Vagina (tissue), 2 donors: ENCODE measurements at regions not wholly inside any gene's neighbourhood (a gene's known extent, or its start where the extent isn't known, plus 50 kb on each side); places are given as distances from the start of the nearest gene placed in this dataset.

Experiments used
- DNase-seq, 2 donors: peaks; one replicate each; pipeline ENCODE4 v3.0.0-alpha.2; 2017; ENCODE audit errors: extremely low spot score in 2 of 2
- H3K27ac ChIP-seq: fragments of 200-600 bp; sonication (generic); one replicate; pipeline ENCODE4 v1.5.1; 2019
- H3K27me3 ChIP-seq: fragments of 200-600 bp; sonication (generic); one replicate; pipeline ENCODE4 v1.5.1; 2019
- H3K36me3 ChIP-seq, 2 donors: fragments of 200-600 bp; sonication (generic); one replicate each; pipeline ENCODE4 v1.5.1; 2017 to 2019
- H3K4me1 ChIP-seq: fragments of 200-600 bp; sonication (generic); one replicate; pipeline ENCODE4 v1.5.1; 2019
- H3K4me3 ChIP-seq, 2 donors: fragments of 200-600 bp; sonication (generic); 1 replicate in 1 of 2; 2 replicates in 1 of 2; pipeline ENCODE4 v1.5.1; 2016 to 2019
- H3K9me3 ChIP-seq: fragments of 200-600 bp; sonication (generic); one replicate; pipeline ENCODE4 v1.5.1; 2019
- CTCF ChIP-seq, 3 experiments: fragments of 450-650 bp in 2 of 3; fragments of 200-600 bp in 1 of 3; sonication (generic) in 1 of 3; IDR thresholded peaks; one replicate each; pipeline ENCODE4 v1.5.1; 2017 to 2019; ENCODE audit warnings: antibody characterized with exemption in 3 of 3, mild to moderate bottlenecking in 2 of 3, moderate library complexity in 2 of 3
- POLR2A ChIP-seq, 2 donors: fragments of 450-650 bp; IDR thresholded peaks; one replicate each; pipeline ENCODE4 v1.6.1; 2017; ENCODE audit warnings: antibody characterized with exemption in 2 of 2, mild to moderate bottlenecking in 2 of 2, moderate library complexity in 2 of 2
- POLR2AphosphoS5 ChIP-seq, 2 donors: sonication (generic); formaldehyde crosslinking; IDR thresholded peaks; one replicate each; pipeline ENCODE4 v1.9.0; 2017; ENCODE audit warnings: antibody characterized with exemption in 2 of 2, mild to moderate bottlenecking in 2 of 2, low read depth in 1 of 2; ENCODE audit not compliant: insufficient read depth in 1 of 2
- intact Hi-C: fragments of 100-400 bp; cut with DNase I; formaldehyde crosslinking; loops from one replicate; pipeline ENCODE4 v1.15.1; 2023

GRCh38 chr2:217074576-217075255 is 214.9 kb upstream of the TNP1 start:
- Histone ChIP-seq H3K9me3 (no peaks in the 10 kb centered on the region), H3K4me1 (peaks cover 8% of the 10 kb centered on the region), H3K27me3 (no peaks in the 10 kb centered on the region), H3K4me3 (no peak overlapping the region), H3K27ac (peak overlapping the region; percentile 21), H3K36me3 (no peaks in the 10 kb centered on the region)
- intact Hi-C loops, result no loop called here
- DNase-seq, result no peak
- TF ChIP-seq POLR2AphosphoS5 (IDR thresholded peaks at IDR 0.05; ENCODE audit: insufficient read depth in 1 of 2, low read depth in 1 of 2) (no peak), CTCF (IDR thresholded peaks at IDR 0.05) (no peak), POLR2A (IDR thresholded peaks at IDR 0.05) (no peak)

GRCh38 chr2:217071416-217071815 is 211.6 kb upstream of the TNP1 start:
- H3K27ac ChIP-seq, result no peak overlapping the region
- H3K36me3 ChIP-seq, result no peaks in the 10 kb centered on the region
- H3K27me3 ChIP-seq, result no peaks in the 10 kb centered on the region
- H3K9me3 ChIP-seq, result no peaks in the 10 kb centered on the region
- H3K4me3 ChIP-seq, result no peak overlapping the region
- intact Hi-C loops, result no loop called here
- peaks cover 8% of the 10 kb centered on the region for H3K4me1 ChIP-seq
- DNase-seq, result no peak
- TF ChIP-seq POLR2AphosphoS5 (IDR thresholded peaks at IDR 0.05; ENCODE audit: insufficient read depth in 1 of 2, low read depth in 1 of 2), result no peak
- TF ChIP-seq POLR2A (IDR thresholded peaks at IDR 0.05), result no peak
- no peak for TF ChIP-seq CTCF (IDR thresholded peaks at IDR 0.05)

- Histone ChIP-seq H3K27ac (no peak overlapping the region), H3K36me3 (no peaks in the 10 kb centered on the region), H3K4me1 (peaks cover 8% of the 10 kb centered on the region), H3K27me3 (no peaks in the 10 kb centered on the region), H3K9me3 (no peaks in the 10 kb centered on the region), H3K4me3 (no peak overlapping the region)
- intact Hi-C loops, result no loop called here
- DNase-seq, result no peak
- no peak for TF ChIP-seq POLR2AphosphoS5 (IDR thresholded peaks at IDR 0.05; ENCODE audit: insufficient read depth in 1 of 2, low read depth in 1 of 2)
- no peak for TF ChIP-seq POLR2A (IDR thresholded peaks at IDR 0.05)
- TF ChIP-seq CTCF (IDR thresholded peaks at IDR 0.05), result no peak
Measured at GRCh38 chr2:217070611-217071010, 210.7 kb upstream of the TNP1 start.

GRCh38 chr2:217070043-217070430 is 210.2 kb upstream of the TNP1 start:
- no peaks in the 10 kb centered on the region for H3K36me3 ChIP-seq
- H3K4me1 ChIP-seq, result peaks cover 3% of the 10 kb centered on the region
- H3K27me3 ChIP-seq, result no peaks in the 10 kb centered on the region
- DNase-seq, result no peak
- TF ChIP-seq POLR2A (IDR thresholded peaks at IDR 0.05), result no peak
- no peak overlapping the region for H3K27ac ChIP-seq
- intact Hi-C loops, result no loop called here
- no peaks in the 10 kb centered on the region for H3K9me3 ChIP-seq
- no peak overlapping the region for H3K4me3 ChIP-seq

- no peaks in the 10 kb centered on the region for H3K9me3 ChIP-seq
- no peak for DNase-seq
- H3K36me3 ChIP-seq, result no peaks in the 10 kb centered on the region
- peaks cover 5% of the 10 kb centered on the region for H3K4me1 ChIP-seq
- H3K4me3 ChIP-seq, result no peak overlapping the region
- intact Hi-C loops, result no loop called here
- no peak overlapping the region for H3K27ac ChIP-seq
- TF ChIP-seq POLR2AphosphoS5 (IDR thresholded peaks at IDR 0.05; ENCODE audit: insufficient read depth in 1 of 2, low read depth in 1 of 2), result no peak
- no peak for TF ChIP-seq CTCF (IDR thresholded peaks at IDR 0.05)
- no peak for TF ChIP-seq POLR2A (IDR thresholded peaks at IDR 0.05)
- no peaks in the 10 kb centered on the region for H3K27me3 ChIP-seq
Measured at GRCh38 chr2:217069263-217070042, 209.6 kb upstream of the TNP1 start.
